K562 (cell line): ENCODE measurements at regions not wholly inside any gene's neighbourhood (a gene's known extent, or its start where the extent isn't known, plus 50 kb on each side); places are given as distances from the start of the nearest gene placed in this dataset.

ENCODE experiments used
- ARNT ChIP-seq, 2 experiments: fragments of 450-650 bp; IDR thresholded peaks; 2 replicates each; pipeline ENCODE4 v1.6.1; 2016; ENCODE audit warnings: mild to moderate bottlenecking in 1 of 2
- HDAC2 ChIP-seq: fragments of 450-650 bp; IDR thresholded peaks from 2 replicates; pipeline ENCODE4 v1.6.1; 2016; ENCODE audit warnings: mild to moderate bottlenecking
- HDAC3 ChIP-seq: fragments of 450-650 bp; IDR thresholded peaks from 2 replicates; pipeline ENCODE4 v1.6.1; 2018; ENCODE audit warnings: borderline replicate concordance, mild to moderate bottlenecking, moderate library complexity; ENCODE audit not compliant: partially characterized antibody
- KDM1A ChIP-seq, 2 experiments: fragments of 450-650 bp; IDR thresholded peaks; 2 replicates each; pipeline ENCODE4 v1.6.1; 2016; ENCODE audit warnings: mild to moderate bottlenecking in 2 of 2
- MTA2 ChIP-seq: fragments of 450-650 bp; IDR thresholded peaks from 2 replicates; pipeline ENCODE4 v1.6.1; 2016; ENCODE audit warnings: low read depth
- NRF1 ChIP-seq, 2 experiments: fragments of 450-650 bp; IDR thresholded peaks in 1 of 2; conservative IDR thresholded peaks in 1 of 2; 2 replicates each; pipeline ENCODE4 v1.6.1; 2014; ENCODE audit warnings: mild to moderate bottlenecking in 2 of 2
- POLR2AphosphoS2 ChIP-seq: IDR thresholded peaks from 2 replicates; pipeline ENCODE4 v1.6.1; 2012; ENCODE audit warnings: low read length, improper control_type of control experiment
- RB1 ChIP-seq: fragments of 450-650 bp; IDR thresholded peaks from 2 replicates; pipeline ENCODE4 v1.6.1; 2017; ENCODE audit warnings: low read depth, mild to moderate bottlenecking
- TF ChIP-seq, protein P1 (sequence below): sonication (generic); formaldehyde crosslinking; IDR thresholded peaks from 2 replicates; pipeline ENCODE4 v1.8.1; 2023; ENCODE audit warnings: missing genetic modification reagents, mild to moderate bottlenecking, borderline replicate concordance

DNA sequence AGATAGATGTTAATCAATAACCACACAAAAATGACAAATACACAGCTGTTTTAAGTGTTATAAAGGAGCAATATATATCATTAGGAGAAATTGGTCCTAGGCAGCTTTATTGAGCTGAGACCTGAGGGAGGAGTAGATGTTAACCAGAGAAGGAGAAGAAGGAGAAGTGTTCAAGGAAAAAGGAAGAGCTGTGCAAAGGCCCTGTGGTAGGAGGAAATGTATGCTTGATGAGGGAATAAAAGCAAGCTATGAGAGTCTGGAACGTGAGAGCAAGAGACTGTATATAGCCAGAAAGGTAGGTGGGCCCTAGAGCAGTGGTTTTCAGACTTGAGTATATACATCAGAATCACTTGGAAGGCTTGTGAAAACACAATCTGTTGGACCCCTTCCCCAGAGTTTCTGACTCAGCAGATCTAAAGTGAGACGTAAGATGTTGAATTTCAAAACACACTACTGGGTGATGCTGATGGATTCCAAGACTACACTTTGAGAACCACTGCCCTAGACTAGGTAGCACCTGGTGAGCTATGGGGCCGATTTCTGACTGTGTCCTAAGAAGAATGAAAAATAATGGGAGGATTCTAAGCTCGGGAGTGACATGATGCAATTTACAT, 342.3 kb upstream of the ADAMTS9 start (continued):
- TF ChIP-seq, protein P1, sequence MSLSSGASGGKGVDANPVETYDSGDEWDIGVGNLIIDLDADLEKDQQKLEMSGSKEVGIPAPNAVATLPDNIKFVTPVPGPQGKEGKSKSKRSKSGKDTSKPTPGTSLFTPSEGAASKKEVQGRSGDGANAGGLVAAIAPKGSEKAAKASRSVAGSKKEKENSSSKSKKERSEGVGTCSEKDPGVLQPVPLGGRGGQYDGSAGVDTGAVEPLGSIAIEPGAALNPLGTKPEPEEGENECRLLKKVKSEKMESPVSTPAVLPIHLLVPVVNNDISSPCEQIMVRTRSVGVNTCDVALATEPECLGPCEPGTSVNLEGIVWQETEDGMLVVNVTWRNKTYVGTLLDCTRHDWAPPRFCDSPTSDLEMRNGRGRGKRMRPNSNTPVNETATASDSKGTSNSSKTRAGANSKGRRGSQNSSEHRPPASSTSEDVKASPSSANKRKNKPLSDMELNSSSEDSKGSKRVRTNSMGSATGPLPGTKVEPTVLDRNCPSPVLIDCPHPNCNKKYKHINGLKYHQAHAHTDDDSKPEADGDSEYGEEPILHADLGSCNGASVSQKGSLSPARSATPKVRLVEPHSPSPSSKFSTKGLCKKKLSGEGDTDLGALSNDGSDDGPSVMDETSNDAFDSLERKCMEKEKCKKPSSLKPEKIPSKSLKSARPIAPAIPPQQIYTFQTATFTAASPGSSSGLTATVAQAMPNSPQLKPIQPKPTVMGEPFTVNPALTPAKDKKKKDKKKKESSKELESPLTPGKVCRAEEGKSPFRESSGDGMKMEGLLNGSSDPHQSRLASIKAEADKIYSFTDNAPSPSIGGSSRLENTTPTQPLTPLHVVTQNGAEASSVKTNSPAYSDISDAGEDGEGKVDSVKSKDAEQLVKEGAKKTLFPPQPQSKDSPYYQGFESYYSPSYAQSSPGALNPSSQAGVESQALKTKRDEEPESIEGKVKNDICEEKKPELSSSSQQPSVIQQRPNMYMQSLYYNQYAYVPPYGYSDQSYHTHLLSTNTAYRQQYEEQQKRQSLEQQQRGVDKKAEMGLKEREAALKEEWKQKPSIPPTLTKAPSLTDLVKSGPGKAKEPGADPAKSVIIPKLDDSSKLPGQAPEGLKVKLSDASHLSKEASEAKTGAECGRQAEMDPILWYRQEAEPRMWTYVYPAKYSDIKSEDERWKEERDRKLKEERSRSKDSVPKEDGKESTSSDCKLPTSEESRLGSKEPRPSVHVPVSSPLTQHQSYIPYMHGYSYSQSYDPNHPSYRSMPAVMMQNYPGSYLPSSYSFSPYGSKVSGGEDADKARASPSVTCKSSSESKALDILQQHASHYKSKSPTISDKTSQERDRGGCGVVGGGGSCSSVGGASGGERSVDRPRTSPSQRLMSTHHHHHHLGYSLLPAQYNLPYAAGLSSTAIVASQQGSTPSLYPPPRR (CRISPR knock-in tag), result no peak
- TF ChIP-seq ARNT (IDR thresholded peaks at IDR 0.05), result no peak
- TF ChIP-seq HDAC2, result peak; percentile 31; the same call in 1 of the 2 replicates
- no peak for TF ChIP-seq MTA2
- TF ChIP-seq KDM1A (IDR thresholded peaks at IDR 0.05), result peak; percentile 68 to 75; a peak in 3 of 4 replicates
- TF ChIP-seq POLR2AphosphoS2, result no peak
- TF ChIP-seq RB1, result no peak
- no peak for TF ChIP-seq HDAC3
- no peak for TF ChIP-seq NRF1 (conservative IDR thresholded peaks at IDR 0.05 in 1 of 2, IDR thresholded peaks at IDR 0.05 in 1 of 2)
